ENCODE measurements at regions not wholly inside any gene's neighbourhood (a gene's known extent, or its start where the extent isn't known, plus 50 kb on each side); places are given as distances from the start of the nearest gene placed in this dataset.
"Not testable (repeated sequence)": the region's sequence is repeated elsewhere in the genome, so short reads cannot be mapped to it uniquely, and the experiment has no call there.

DNA sequence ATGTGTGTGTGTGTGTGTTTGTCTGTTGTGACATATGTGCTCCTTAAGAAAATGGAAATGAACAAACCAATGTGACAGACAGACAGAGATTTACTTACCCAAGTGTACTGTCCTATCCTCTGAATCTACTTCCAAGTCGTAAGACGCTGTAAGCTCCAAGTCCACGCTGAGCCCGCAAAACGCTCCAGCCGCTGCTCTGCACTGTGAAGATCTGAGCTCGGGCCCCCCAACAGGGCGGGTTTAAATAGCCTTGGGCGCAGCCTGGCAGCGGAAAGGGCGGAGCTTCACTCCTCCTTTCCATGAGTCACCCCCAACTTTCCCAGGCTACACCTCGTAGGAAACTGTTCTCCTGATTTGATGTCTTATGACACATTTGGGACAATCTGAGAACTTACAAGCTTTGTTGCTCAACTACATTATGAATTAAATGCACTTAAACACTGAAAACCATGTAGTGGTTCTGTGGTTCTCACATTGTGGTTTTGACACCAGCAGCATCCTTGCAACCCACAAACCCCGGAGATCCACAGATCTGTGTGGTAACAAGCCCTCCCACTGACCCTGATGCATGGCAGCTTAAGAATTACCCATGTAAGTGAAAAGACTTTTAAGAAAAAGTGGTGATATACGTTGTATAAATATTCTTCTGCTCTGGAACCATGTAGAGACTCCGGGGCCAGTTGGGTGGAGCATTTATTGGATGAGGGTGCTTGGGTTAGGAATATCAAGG, 735.6 kb upstream of the DEFB115 start:
- not testable (repeated sequence) for H3K27me3 Mint-ChIP-seq (ENCODE audit: low read depth, unreplicated experiment); H3K4me1 Mint-ChIP-seq (ENCODE audit: low read depth, unreplicated experiment); H3K9me3 Mint-ChIP-seq (ENCODE audit: unreplicated experiment); H3K79me2 ChIP-seq (ENCODE audit: insufficient read depth, low read length); H3K27me3 ChIP-seq (ENCODE audit: insufficient read depth, low read length); H3K4me3 Mint-ChIP-seq (ENCODE audit: unreplicated experiment); H3K36me3 ChIP-seq (ENCODE audit: insufficient read depth, low read length); H3K9me3 ChIP-seq (ENCODE audit: insufficient read depth, low read depth, low read length); H3K36me3 Mint-ChIP-seq (ENCODE audit: low read depth, unreplicated experiment); H2AFZ ChIP-seq (ENCODE audit: low read depth, low read length); H3K27ac ChIP-seq (ENCODE audit: low read depth, low read length); H3K4me2 ChIP-seq (ENCODE audit: low read length); H3K27ac Mint-ChIP-seq (ENCODE audit: unreplicated experiment); H3K4me3 ChIP-seq (ENCODE audit: insufficient read depth, low read depth, low read length); H3K4me1 ChIP-seq (ENCODE audit: insufficient read depth, low read length); DNase-seq (ENCODE audit: low read depth); FAIRE-seq; H3K9ac ChIP-seq (ENCODE audit: low read length); H4K20me1 ChIP-seq (ENCODE audit: insufficient read depth, low read length)

DNA sequence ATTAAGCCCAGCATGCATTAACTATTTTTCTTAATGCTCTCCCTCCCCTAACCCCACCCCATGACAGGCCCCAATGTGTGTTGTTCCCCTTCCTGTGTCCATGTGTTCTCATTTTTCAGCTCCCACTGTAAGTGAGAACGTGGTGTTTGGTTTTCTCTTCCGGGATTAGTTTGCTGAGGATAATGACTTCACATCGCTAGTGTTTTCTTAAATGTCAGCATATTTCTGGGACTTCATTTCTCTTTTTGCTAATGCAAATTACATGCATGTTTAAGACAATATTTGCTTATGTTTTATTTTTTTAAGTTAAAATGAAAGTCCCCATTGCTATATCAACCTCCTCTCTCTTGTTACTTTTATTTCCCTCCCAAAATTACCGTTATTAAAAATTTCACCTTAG, 733.3 kb upstream of the DEFB115 start:
- H3K4me1 Mint-ChIP-seq (ENCODE audit: low read depth, unreplicated experiment); H3K9ac ChIP-seq (ENCODE audit: low read length); H4K20me1 ChIP-seq (ENCODE audit: insufficient read depth, low read length); H3K79me2 ChIP-seq (ENCODE audit: insufficient read depth, low read length); H3K9me3 ChIP-seq (ENCODE audit: insufficient read depth, low read depth, low read length); DNase-seq (ENCODE audit: low read depth); H3K4me3 ChIP-seq (ENCODE audit: insufficient read depth, low read depth, low read length); FAIRE-seq; H3K4me3 Mint-ChIP-seq (ENCODE audit: unreplicated experiment); H3K27ac ChIP-seq (ENCODE audit: low read depth, low read length); H2AFZ ChIP-seq (ENCODE audit: low read depth, low read length); H3K9me3 Mint-ChIP-seq (ENCODE audit: unreplicated experiment); H3K36me3 Mint-ChIP-seq (ENCODE audit: low read depth, unreplicated experiment); H3K4me1 ChIP-seq (ENCODE audit: insufficient read depth, low read length); H3K4me2 ChIP-seq (ENCODE audit: low read length); H3K36me3 ChIP-seq (ENCODE audit: insufficient read depth, low read length); H3K27me3 ChIP-seq (ENCODE audit: insufficient read depth, low read length); H3K27ac Mint-ChIP-seq (ENCODE audit: unreplicated experiment); H3K27me3 Mint-ChIP-seq (ENCODE audit: low read depth, unreplicated experiment): not testable (repeated sequence)

DNA sequence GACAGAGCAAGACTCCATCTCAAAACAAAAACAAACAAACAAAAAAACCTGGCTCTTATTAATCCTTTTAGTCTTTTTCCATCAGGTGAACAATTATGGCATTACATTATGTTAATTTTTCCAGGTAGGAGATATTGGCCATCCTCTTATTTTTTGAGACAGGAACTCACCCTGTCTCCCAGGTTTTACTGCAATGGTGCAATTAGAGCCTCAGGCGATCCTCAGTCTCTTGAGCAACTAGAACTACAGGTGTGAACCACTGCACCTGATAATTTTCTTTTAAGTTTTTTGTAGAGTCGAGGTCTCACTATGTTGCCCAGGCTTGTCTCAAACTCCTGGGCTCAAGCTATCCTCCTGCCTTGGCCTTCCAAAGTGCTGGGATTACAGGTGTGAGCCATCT, 732.7 kb upstream of the DEFB115 start:
- not testable (repeated sequence) for H4K20me1 ChIP-seq (ENCODE audit: insufficient read depth, low read length); H3K27ac Mint-ChIP-seq (ENCODE audit: unreplicated experiment); H3K79me2 ChIP-seq (ENCODE audit: insufficient read depth, low read length); H3K27me3 Mint-ChIP-seq (ENCODE audit: low read depth, unreplicated experiment); H3K27me3 ChIP-seq (ENCODE audit: insufficient read depth, low read length); H3K9ac ChIP-seq (ENCODE audit: low read length); H3K4me1 ChIP-seq (ENCODE audit: insufficient read depth, low read length); H3K27ac ChIP-seq (ENCODE audit: low read depth, low read length); H3K4me3 ChIP-seq (ENCODE audit: insufficient read depth, low read depth, low read length); H3K4me1 Mint-ChIP-seq (ENCODE audit: low read depth, unreplicated experiment); FAIRE-seq; DNase-seq (ENCODE audit: low read depth); H3K36me3 ChIP-seq (ENCODE audit: insufficient read depth, low read length); H3K9me3 Mint-ChIP-seq (ENCODE audit: unreplicated experiment); H3K4me2 ChIP-seq (ENCODE audit: low read length); H3K4me3 Mint-ChIP-seq (ENCODE audit: unreplicated experiment); H3K36me3 Mint-ChIP-seq (ENCODE audit: low read depth, unreplicated experiment); H2AFZ ChIP-seq (ENCODE audit: low read depth, low read length); H3K9me3 ChIP-seq (ENCODE audit: insufficient read depth, low read depth, low read length)

DNA sequence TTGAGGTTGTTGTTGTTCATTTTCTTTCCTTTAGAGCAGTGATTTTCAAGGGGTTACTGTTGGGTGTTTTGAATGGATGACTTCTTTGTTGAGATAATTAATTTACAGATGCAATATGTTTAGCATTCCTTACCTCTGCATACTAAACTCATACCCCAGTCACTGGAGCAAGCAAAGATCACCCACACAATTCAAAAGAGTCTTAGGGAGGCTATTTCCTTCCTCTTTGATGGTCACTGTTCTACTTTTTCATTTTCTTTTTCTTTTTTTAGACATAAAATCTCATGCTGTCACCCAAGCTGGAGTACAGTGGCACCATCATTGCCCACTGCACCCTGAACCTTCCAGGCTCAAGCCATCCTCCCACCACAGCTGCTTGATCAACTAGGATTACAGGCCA, 723.8 kb upstream of the DEFB115 start:
- H3K27me3 ChIP-seq (ENCODE audit: insufficient read depth, low read length); H3K4me2 ChIP-seq (ENCODE audit: low read length); H3K4me1 Mint-ChIP-seq (ENCODE audit: low read depth, unreplicated experiment); H3K4me3 Mint-ChIP-seq (ENCODE audit: unreplicated experiment); H3K4me3 ChIP-seq (ENCODE audit: insufficient read depth, low read depth, low read length); H3K4me1 ChIP-seq (ENCODE audit: insufficient read depth, low read length); H2AFZ ChIP-seq (ENCODE audit: low read depth, low read length); H3K9me3 Mint-ChIP-seq (ENCODE audit: unreplicated experiment); H3K36me3 Mint-ChIP-seq (ENCODE audit: low read depth, unreplicated experiment); H3K27me3 Mint-ChIP-seq (ENCODE audit: low read depth, unreplicated experiment); H4K20me1 ChIP-seq (ENCODE audit: insufficient read depth, low read length); H3K36me3 ChIP-seq (ENCODE audit: insufficient read depth, low read length); H3K9ac ChIP-seq (ENCODE audit: low read length); H3K79me2 ChIP-seq (ENCODE audit: insufficient read depth, low read length); H3K9me3 ChIP-seq (ENCODE audit: insufficient read depth, low read depth, low read length); DNase-seq (ENCODE audit: low read depth); H3K27ac Mint-ChIP-seq (ENCODE audit: unreplicated experiment); H3K27ac ChIP-seq (ENCODE audit: low read depth, low read length); FAIRE-seq: not testable (repeated sequence)

DNA sequence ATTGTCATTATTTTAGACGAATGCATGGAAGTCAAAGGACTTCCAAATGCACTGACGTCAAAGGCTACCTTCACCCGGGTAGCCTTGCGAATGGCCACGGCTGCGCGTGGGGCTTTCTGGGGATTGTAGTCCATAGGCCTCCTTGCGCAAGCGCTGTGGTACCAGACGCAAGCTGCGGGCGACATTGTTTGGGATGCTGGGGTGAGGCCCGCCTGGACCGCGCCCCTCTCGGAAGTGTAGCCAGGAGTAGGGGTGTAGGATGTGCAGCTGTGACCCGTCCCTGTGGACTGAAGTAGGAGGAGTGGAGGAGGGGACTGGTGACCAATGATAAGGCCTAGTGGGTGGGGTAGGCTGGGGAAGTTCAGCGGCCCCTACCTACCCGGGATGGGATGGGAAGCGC, 720.0 kb upstream of the DEFB115 start:
- H3K4me2 ChIP-seq (ENCODE audit: low read length); DNase-seq (ENCODE audit: low read depth); H3K4me1 ChIP-seq (ENCODE audit: insufficient read depth, low read length); H3K36me3 ChIP-seq (ENCODE audit: insufficient read depth, low read length); H3K9me3 Mint-ChIP-seq (ENCODE audit: unreplicated experiment); H2AFZ ChIP-seq (ENCODE audit: low read depth, low read length); FAIRE-seq; H3K27me3 ChIP-seq (ENCODE audit: insufficient read depth, low read length); H4K20me1 ChIP-seq (ENCODE audit: insufficient read depth, low read length); H3K27me3 Mint-ChIP-seq (ENCODE audit: low read depth, unreplicated experiment); H3K36me3 Mint-ChIP-seq (ENCODE audit: low read depth, unreplicated experiment); H3K9me3 ChIP-seq (ENCODE audit: insufficient read depth, low read depth, low read length); H3K27ac ChIP-seq (ENCODE audit: low read depth, low read length); H3K9ac ChIP-seq (ENCODE audit: low read length); H3K79me2 ChIP-seq (ENCODE audit: insufficient read depth, low read length); H3K4me1 Mint-ChIP-seq (ENCODE audit: low read depth, unreplicated experiment); H3K4me3 ChIP-seq (ENCODE audit: insufficient read depth, low read depth, low read length): not testable (repeated sequence)
- peak overlapping the region; percentile 19 for H3K27ac Mint-ChIP-seq (ENCODE audit: unreplicated experiment)
- peak overlapping the region; percentile 87 for H3K4me3 Mint-ChIP-seq (ENCODE audit: unreplicated experiment)

DNA sequence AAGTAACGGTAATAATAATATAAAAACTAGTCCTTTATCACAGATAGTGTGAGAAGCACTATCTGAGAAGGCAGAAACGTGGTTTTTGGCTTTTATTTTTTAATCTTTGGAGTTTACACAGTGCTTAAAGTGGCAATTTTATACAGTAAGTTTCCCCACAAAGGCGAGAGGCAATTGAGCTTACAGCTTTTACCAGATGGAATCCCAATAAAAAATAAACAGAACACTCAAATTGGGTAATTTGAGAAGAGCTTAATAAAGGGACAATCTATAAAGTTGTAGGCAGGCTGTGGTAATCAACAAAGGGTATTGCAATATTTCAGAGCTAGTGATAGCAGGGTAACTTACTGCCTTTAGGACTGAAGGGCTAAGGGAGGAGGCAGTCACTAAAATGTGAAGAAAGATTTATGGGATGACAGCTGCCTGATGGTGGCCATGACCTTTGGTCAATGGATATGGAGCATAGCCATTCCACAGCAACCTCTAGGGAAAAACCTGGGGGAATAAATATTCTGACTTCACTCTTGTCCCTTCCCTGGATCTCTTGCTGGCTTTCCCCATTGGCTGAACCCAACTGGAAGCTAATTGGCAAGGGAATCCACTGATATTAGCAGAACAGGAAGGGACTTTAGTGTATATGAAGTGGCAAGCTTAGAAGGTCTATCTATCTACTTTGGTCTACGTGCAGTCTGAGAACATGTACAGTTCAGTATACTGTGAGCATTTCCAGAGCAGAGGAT, 717.0 kb upstream of the DEFB115 start:
- not testable (repeated sequence) for H3K27ac ChIP-seq (ENCODE audit: low read depth, low read length); H3K79me2 ChIP-seq (ENCODE audit: insufficient read depth, low read length); H3K4me1 Mint-ChIP-seq (ENCODE audit: low read depth, unreplicated experiment); H2AFZ ChIP-seq (ENCODE audit: low read depth, low read length); H3K27me3 ChIP-seq (ENCODE audit: insufficient read depth, low read length); H3K36me3 Mint-ChIP-seq (ENCODE audit: low read depth, unreplicated experiment); FAIRE-seq; H3K27ac Mint-ChIP-seq (ENCODE audit: unreplicated experiment); H3K4me3 ChIP-seq (ENCODE audit: insufficient read depth, low read depth, low read length); H3K9me3 Mint-ChIP-seq (ENCODE audit: unreplicated experiment); H3K4me2 ChIP-seq (ENCODE audit: low read length); DNase-seq (ENCODE audit: low read depth); H4K20me1 ChIP-seq (ENCODE audit: insufficient read depth, low read length); H3K27me3 Mint-ChIP-seq (ENCODE audit: low read depth, unreplicated experiment); H3K9me3 ChIP-seq (ENCODE audit: insufficient read depth, low read depth, low read length); H3K4me3 Mint-ChIP-seq (ENCODE audit: unreplicated experiment); H3K4me1 ChIP-seq (ENCODE audit: insufficient read depth, low read length); H3K9ac ChIP-seq (ENCODE audit: low read length); H3K36me3 ChIP-seq (ENCODE audit: insufficient read depth, low read length)

All from astrocyte (in vitro differentiated cells and primary cell).